ENCODE measurements at regions not wholly inside any gene's neighbourhood (a gene's known extent, or its start where the extent isn't known, plus 50 kb on each side); places are given as distances from the start of the nearest gene placed in this dataset.

- no peak for DNase-seq (ENCODE audit: low read depth)
- TF ChIP-seq, protein P1, sequence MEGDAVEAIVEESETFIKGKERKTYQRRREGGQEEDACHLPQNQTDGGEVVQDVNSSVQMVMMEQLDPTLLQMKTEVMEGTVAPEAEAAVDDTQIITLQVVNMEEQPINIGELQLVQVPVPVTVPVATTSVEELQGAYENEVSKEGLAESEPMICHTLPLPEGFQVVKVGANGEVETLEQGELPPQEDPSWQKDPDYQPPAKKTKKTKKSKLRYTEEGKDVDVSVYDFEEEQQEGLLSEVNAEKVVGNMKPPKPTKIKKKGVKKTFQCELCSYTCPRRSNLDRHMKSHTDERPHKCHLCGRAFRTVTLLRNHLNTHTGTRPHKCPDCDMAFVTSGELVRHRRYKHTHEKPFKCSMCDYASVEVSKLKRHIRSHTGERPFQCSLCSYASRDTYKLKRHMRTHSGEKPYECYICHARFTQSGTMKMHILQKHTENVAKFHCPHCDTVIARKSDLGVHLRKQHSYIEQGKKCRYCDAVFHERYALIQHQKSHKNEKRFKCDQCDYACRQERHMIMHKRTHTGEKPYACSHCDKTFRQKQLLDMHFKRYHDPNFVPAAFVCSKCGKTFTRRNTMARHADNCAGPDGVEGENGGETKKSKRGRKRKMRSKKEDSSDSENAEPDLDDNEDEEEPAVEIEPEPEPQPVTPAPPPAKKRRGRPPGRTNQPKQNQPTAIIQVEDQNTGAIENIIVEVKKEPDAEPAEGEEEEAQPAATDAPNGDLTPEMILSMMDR (IDR thresholded peaks at IDR 0.05; ENCODE audit: insufficient read depth, low read depth, low read length): no peak
- H3K4me3 ChIP-seq (ENCODE audit: low read depth, low read length): no peak overlapping the region
Measured at GRCh38 chr10:59585046-59585700, 124.5 kb downstream of the SLC16A9 start.

- DNase-seq (ENCODE audit: low read depth): no peak
- no peak overlapping the region for H3K4me3 ChIP-seq (ENCODE audit: low read depth, low read length)
- TF ChIP-seq, protein P1 (IDR thresholded peaks at IDR 0.05; ENCODE audit: insufficient read depth, low read depth, low read length): no peak
Measured at GRCh38 chr10:59582780-59583179, 126.9 kb downstream of the SLC16A9 start.

DNA sequence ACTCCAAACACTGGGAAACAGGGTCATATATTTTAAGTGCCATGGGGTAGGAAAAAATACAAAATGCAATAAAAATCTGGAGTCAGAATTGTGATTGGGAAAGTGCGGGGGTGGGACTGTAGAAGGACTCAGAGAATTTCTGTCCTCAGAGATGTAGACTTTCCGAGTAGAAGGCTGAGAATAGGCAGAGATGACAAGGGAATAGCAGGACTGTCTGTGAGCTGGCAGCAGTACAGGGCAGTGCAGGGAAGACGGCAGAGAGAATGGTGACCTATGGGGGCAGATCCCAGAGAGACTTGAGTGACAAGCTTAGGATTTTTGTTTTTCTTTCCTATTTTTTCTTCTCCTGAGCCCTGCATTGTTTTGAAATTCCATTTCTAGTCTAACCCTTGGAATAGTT lies 127.6 kb downstream of the SLC16A9 start:
- DNase-seq (ENCODE audit: low read depth): no peak
- TF ChIP-seq, protein P1 (IDR thresholded peaks at IDR 0.05; ENCODE audit: insufficient read depth, low read depth, low read length): no peak
- H3K4me3 ChIP-seq (ENCODE audit: low read depth, low read length): no peak overlapping the region

DNA sequence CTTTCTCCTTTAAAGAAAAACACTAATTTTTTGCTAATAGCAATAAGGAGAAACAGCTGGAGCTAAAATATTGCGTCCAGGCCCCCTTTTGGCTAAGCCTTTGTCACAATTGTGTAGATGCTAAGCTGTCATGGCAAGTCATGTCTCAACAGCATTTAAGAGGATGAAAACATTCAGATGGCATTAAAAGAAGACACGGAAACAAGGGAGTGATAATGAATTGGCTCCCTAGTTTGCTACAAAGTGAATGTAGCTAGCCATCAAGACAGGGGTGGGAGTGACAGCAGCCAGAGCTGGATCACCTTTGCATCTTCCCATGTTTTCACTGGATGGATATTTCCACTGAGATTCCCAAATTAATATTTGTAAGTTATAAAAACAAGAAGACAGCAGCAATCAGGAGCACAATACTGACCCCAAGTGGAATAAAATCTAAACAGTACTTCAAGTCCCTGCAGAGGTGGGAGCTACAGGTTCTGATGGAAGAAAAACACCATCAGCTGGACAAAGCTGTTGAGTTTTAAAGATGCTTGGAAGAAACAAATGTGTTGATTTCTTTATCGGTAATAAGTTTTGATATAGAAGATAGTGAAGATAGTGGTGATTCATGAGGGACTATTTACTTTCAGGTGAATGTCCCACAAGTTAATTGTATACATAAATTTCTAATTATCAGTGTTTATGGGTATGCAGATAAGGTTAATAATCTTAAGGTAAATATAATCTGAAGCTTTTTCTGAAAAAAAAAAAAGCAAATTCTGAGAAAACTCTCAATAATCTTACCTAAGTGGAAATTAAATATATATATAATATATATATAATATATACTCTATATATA lies 129.4 kb downstream of the SLC16A9 start:
- TF ChIP-seq, protein P1 (IDR thresholded peaks at IDR 0.05; ENCODE audit: insufficient read depth, low read depth, low read length): peak; percentile 41
- peak; percentile 42 for DNase-seq (ENCODE audit: low read depth)
- no peak overlapping the region for H3K4me3 ChIP-seq (ENCODE audit: low read depth, low read length)

GRCh38 chr10:59578741-59579140 lies 130.9 kb downstream of the SLC16A9 start:
- DNase-seq (ENCODE audit: low read depth): no peak
- TF ChIP-seq, protein P1 (IDR thresholded peaks at IDR 0.05; ENCODE audit: insufficient read depth, low read depth, low read length): no peak
- H3K4me3 ChIP-seq (ENCODE audit: low read depth, low read length): no peak overlapping the region

- DNase-seq (ENCODE audit: low read depth): no peak
- TF ChIP-seq, protein P1 (IDR thresholded peaks at IDR 0.05; ENCODE audit: insufficient read depth, low read depth, low read length): no peak
- no peak overlapping the region for H3K4me3 ChIP-seq (ENCODE audit: low read depth, low read length)
Measured at GRCh38 chr10:59577984-59578383, 131.7 kb downstream of the SLC16A9 start.

Measured in fibroblast of villous mesenchyme (primary cell).